K562 (cell line): ENCODE measurements at regions not wholly inside any gene's neighbourhood (a gene's known extent, or its start where the extent isn't known, plus 50 kb on each side); places are given as distances from the start of the nearest gene placed in this dataset.

ENCODE experiments used
- ATAC-seq: fragments of 200-7000 bp; cut with Tn5 transposase; 3 replicates; pipeline ENCODE4 v1.9.1; 2020; ENCODE audit warnings: moderate library complexity
- BruUV-seq: library from RNA; stranded (reverse); fragments of 400-500 nt; replicated peaks from 2 replicates; lab custom pipeline; 2021; lab: Mats Ljungman, UMichigan
- CTCF ChIA-PET: fragments of 300-600 bp; formaldehyde crosslinking; extraction: SDS; loops from one replicate; lab custom pipeline; 2021; ENCODE audit warnings: low intra/inter-chr PET ratio; lab: Yijun Ruan, JAX
- POLR2A ChIA-PET: fragments of 300-600, 350-650 bp; sonication (Branson Sonifier 250); formaldehyde crosslinking; extraction: SDS; loops from one replicate; lab custom pipeline; 2021; ENCODE audit warnings: antibody characterized with exemption, inconsistent platforms; lab: Yijun Ruan, JAX
- DNase-seq, 4 experiments: peaks; one replicate each; pipeline versions ENCODE4 v3.0.0 to v3.0.0-alpha.2; 2011 to 2018; ENCODE audit warnings: low spot score in 3 of 4, mixed read lengths in 3 of 4; ENCODE audit errors: extremely low read depth in 1 of 4
- FAIRE-seq: peaks from 2 replicates; lab custom pipeline; 2011; peaks lifted over from hg19 to GRCh38; lab: Jason Lieb, UNC
- H2AFZ ChIP-seq: 2 replicates; pipeline ENCODE4 v1.6.0; 2011; ENCODE audit warnings: low read depth, low read length, control low read depth, inconsistent platforms
- H3K27ac ChIP-seq: fragments of 200-600 bp; 3 replicates; pipeline ENCODE4 v1.8.0; 2011; ENCODE audit warnings: low read depth, mild to moderate bottlenecking, control low read depth, inconsistent platforms, low read length, moderate library complexity, mixed read lengths; ENCODE audit errors: extremely low read depth
- H3K27me3 ChIP-seq, 2 experiments: fragments of 300-600 bp in 1 of 2; 2 replicates in 1 of 2; 3 replicates in 1 of 2; pipeline versions ENCODE4 v1.6.0 to v1.8.0; 2011; ENCODE audit warnings: inconsistent platforms in 2 of 2, low read length in 2 of 2, mild to moderate bottlenecking in 1 of 2, mixed read lengths in 1 of 2, moderate library complexity in 1 of 2; ENCODE audit not compliant: control insufficient read depth in 2 of 2, insufficient read depth in 2 of 2
- H3K36me3 ChIP-seq: fragments of 300-600 bp; 3 replicates; pipeline ENCODE4 v1.8.0; 2011; ENCODE audit warnings: mild to moderate bottlenecking, low read length, inconsistent platforms; ENCODE audit not compliant: control insufficient read depth, insufficient read depth
- H3K4me1 ChIP-seq, 2 experiments: fragments of 200-600 bp in 1 of 2; replicated peaks in 1 of 2; 2 replicates in 1 of 2; 3 replicates in 1 of 2; pipeline versions ENCODE4 v1.5.1 to v1.8.0; 2011; ENCODE audit warnings: inconsistent platforms in 2 of 2, low read length in 2 of 2, mild to moderate bottlenecking in 1 of 2, mixed read lengths in 1 of 2, moderate library complexity in 1 of 2; ENCODE audit not compliant: control insufficient read depth in 2 of 2, insufficient read depth in 2 of 2
- H3K4me2 ChIP-seq: 2 replicates; pipeline ENCODE4 v1.6.1; 2011; ENCODE audit warnings: low read length, control low read depth, inconsistent platforms, mixed read lengths; ENCODE audit not compliant: insufficient read depth
- H3K4me3 ChIP-seq: fragments of 200-600 bp; sonication (generic), shearing (Covaris generic); 2 replicates; pipeline ENCODE4 v1.5.1; 2016; ENCODE audit warnings: control low read depth, inconsistent platforms
- H3K79me2 ChIP-seq: fragments of 200-600 bp; 3 replicates; pipeline ENCODE4 v1.8.0; 2011; ENCODE audit warnings: low read length, inconsistent platforms; ENCODE audit not compliant: control insufficient read depth, insufficient read depth
- H3K9ac ChIP-seq, 2 experiments: 2 replicates each; pipeline versions ENCODE4 v1.6.0 to v1.6.1; 2011; ENCODE audit warnings: low read depth in 2 of 2, low read length in 2 of 2, control low read depth in 1 of 2, inconsistent platforms in 1 of 2, mild to moderate bottlenecking in 1 of 2, mixed read lengths in 1 of 2; ENCODE audit not compliant: insufficient read depth in 1 of 2
- H3K9me1 ChIP-seq: one replicate; pipeline ENCODE4 v1.6.0; 2011; ENCODE audit warnings: inconsistent platforms, mild to moderate bottlenecking, low read length, moderate library complexity; ENCODE audit not compliant: control insufficient read depth, insufficient read depth
- H3K9me3 ChIP-seq: replicated peaks from 2 replicates; pipeline ENCODE4 v1.5.1; 2011; ENCODE audit warnings: low read depth, low read length, inconsistent platforms; ENCODE audit not compliant: control insufficient read depth, insufficient read depth
- H4K20me1 ChIP-seq: replicated peaks from 2 replicates; pipeline ENCODE4 v1.6.1; 2011; ENCODE audit warnings: low read length, inconsistent platforms, mixed read lengths; ENCODE audit not compliant: control insufficient read depth, insufficient read depth
- CTBP1 ChIP-seq: fragments of 450-650 bp; IDR thresholded peaks from 2 replicates; pipeline ENCODE4 v1.6.1; 2016; ENCODE audit warnings: borderline replicate concordance
- ELF4 ChIP-seq: fragments of 450-650 bp; formaldehyde crosslinking; IDR thresholded peaks from 2 replicates; pipeline ENCODE4 v1.4.0; 2022; ENCODE audit warnings: missing genetic modification characterization
- FOXK1 ChIP-seq: sonication (generic); formaldehyde crosslinking; IDR thresholded peaks from 2 replicates; pipeline ENCODE4 v1.8.0; 2022; ENCODE audit warnings: missing genetic modification reagents, mild to moderate bottlenecking, borderline replicate concordance
- LEF1 ChIP-seq: fragments of 450-650 bp; IDR thresholded peaks from 2 replicates; pipeline ENCODE4 v1.6.1; 2016; ENCODE audit warnings: mild to moderate bottlenecking
- MYC ChIP-seq, 2 experiments: fragments of 250-450 bp in 1 of 2; sonication (Bioruptor Pico) in 1 of 2; IDR thresholded peaks; 2 replicates each; pipeline versions ENCODE4 v1.5.1 to v1.6.1; 2012 to 2021; ENCODE audit warnings: low read depth in 2 of 2, borderline replicate concordance in 1 of 2, improper control_type of control experiment in 1 of 2, low read length in 1 of 2, mild to moderate bottlenecking in 1 of 2, moderate library complexity in 1 of 2
- RBFOX2 ChIP-seq: fragments of 200-400 bp; formaldehyde crosslinking; IDR thresholded peaks from 2 replicates; pipeline ENCODE4 v1.6.1; 2017; ENCODE audit warnings: low read depth, mild to moderate bottlenecking, low read length, moderate library complexity
- SNRNP70 ChIP-seq: fragments of 200-400 bp; formaldehyde crosslinking; optimal IDR thresholded peaks from 2 replicates; pipeline ENCODE3; 2017; ENCODE audit warnings: low read depth, low read length
- TEAD2 ChIP-seq: fragments of 450-650 bp; IDR thresholded peaks from 2 replicates; pipeline ENCODE4 v1.6.1; 2016; ENCODE audit warnings: missing genetic modification characterization, control low read depth, missing compliant biosample characterization
- XRCC4 ChIP-seq: IDR thresholded peaks from one replicate; pipeline ENCODE4 v1.6.1; 2011; ENCODE audit not compliant: insufficient read depth, insufficient read length; ENCODE audit errors: extremely low read depth
- ZBTB5 ChIP-seq: fragments of 450-650 bp; IDR thresholded peaks from 2 replicates; pipeline ENCODE4 v1.6.1; 2017; ENCODE audit warnings: antibody characterized with exemption
- ZNF217 ChIP-seq: sonication (generic); formaldehyde crosslinking; IDR thresholded peaks from 2 replicates; pipeline ENCODE4 v1.8.0; 2022; ENCODE audit warnings: mild to moderate bottlenecking, missing genetic modification reagents
- ZNF668 ChIP-seq: fragments of 250-450 bp; sonication (Bioruptor Pico); IDR thresholded peaks from 2 replicates; pipeline ENCODE4 v1.8.0; 2022; ENCODE audit warnings: mild to moderate bottlenecking, inconsistent platforms
- WGBS: fragments of 100-300 bp; shearing (Covaris generic); methylation state at CpG from one replicate; pipeline ENCODE4 v1.1.6; 2016; ENCODE audit warnings: low coverage, mixed read lengths; ENCODE audit not compliant: insufficient coverage; ENCODE audit errors: missing lambda C conversion rate; 5-methylcytosine and 5-hydroxymethylcytosine counted together
- in situ Hi-C: fragments of 300-500 bp; cut with MboI; formaldehyde crosslinking; loops from 4 replicates; pipeline ENCODE4 v1.15.0; 2018; ENCODE audit warnings: inconsistent platforms, mixed read lengths
- intact Hi-C: fragments of 100-400 bp; cut with micrococcal nuclease; formaldehyde crosslinking; loops from 2 replicates; pipeline ENCODE4 v1.14.2; 2022
- TF ChIP-seq, protein P1 (sequence below): fragments of 200-800 bp; sonication (Bioruptor generic); IDR thresholded peaks from 2 replicates; pipeline ENCODE4 v1.6.1; 2017; ENCODE audit warnings: missing genetic modification characterization, missing compliant biosample characterization
- TF ChIP-seq, protein P2 (sequence below), 3 experiments: fragments of 200-800 bp in 1 of 3; fragments of 250-450 bp in 1 of 3; fragments of 450-650 bp in 1 of 3; sonication (Bioruptor Pico) in 1 of 3; sonication (Bioruptor generic) in 1 of 3; formaldehyde crosslinking in 1 of 3; IDR thresholded peaks; 2 replicates each; pipeline versions ENCODE4 v1.6.1 to v1.8.0; 2016 to 2022; ENCODE audit warnings: mild to moderate bottlenecking in 2 of 3, missing genetic modification characterization in 2 of 3, missing compliant biosample characterization in 1 of 3, moderate library complexity in 1 of 3

DNA sequence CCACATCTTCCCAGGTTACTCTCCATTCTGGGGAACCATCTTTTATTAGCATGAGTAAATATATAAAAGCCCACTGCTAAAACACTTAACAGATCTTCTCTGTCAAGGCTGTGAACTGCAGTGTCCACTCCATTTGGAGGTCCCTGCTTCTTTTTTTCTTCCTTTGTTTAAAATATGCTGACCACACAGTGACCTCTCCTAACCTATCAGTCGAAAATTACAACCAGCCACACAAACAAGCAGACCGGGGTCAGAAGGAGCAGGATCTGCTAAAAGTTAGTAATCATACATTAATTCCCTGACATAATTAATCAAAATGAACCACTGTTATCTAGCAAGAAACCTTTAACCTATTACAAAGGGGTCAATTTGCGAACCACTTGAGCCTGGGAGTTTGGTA, 427.9 kb upstream of the NR2F2 start (continued):
- TF ChIP-seq SNRNP70 = no peak
- TF ChIP-seq ELF4 (CRISPR knock-in tag) = no peak

DNA sequence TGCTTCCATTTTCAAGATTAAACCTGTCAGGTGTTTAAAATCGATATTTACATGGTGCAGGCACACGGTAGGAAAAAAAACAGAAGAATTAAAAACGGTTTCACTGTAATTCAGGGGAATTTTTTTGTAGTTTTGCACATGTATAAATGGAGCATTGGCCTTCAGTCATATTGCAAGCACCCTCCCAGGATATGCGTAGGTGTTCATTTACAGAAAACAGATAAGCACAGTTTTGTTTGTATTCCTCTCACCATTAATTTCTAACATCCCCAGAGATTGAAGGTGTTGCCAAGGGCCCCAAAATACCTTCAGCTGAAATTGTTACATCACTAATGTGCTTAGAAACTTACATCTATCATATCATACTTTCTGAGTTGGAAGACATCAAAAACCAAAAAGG, 427.1 kb upstream of the NR2F2 start:
- Histone ChIP-seq H3K4me1 (no peaks in the 10 kb centered on the region), H3K27me3 (no peaks in the 10 kb centered on the region), H4K20me1 (no peaks in the 10 kb centered on the region), H3K9me1 (no peaks in the 10 kb centered on the region), H2AFZ (no peak overlapping the region), H3K27ac (no peak overlapping the region), H3K36me3 (no peaks in the 10 kb centered on the region), H3K4me3 (no peak overlapping the region), H3K9me3 (no peaks in the 10 kb centered on the region), H3K79me2 (no peaks in the 10 kb centered on the region), H3K4me2 (no peak overlapping the region), H3K9ac (no peak overlapping the region)
- DNase-seq (no peak), FAIRE-seq (no peak), ATAC-seq (no peak)
- ChIA-PET POLR2A (no interaction called here), CTCF (no interaction called here)
- intact Hi-C loops (no loop called here), in situ Hi-C loops (no loop called here)
- WGBS = 34% methylated on average over 4 of the region's 4 CpGs
- BruUV-seq = no TSS peak
- no peak for TF ChIP-seq ZNF668
- TF ChIP-seq LEF1 = no peak
- TF ChIP-seq, protein P1, sequence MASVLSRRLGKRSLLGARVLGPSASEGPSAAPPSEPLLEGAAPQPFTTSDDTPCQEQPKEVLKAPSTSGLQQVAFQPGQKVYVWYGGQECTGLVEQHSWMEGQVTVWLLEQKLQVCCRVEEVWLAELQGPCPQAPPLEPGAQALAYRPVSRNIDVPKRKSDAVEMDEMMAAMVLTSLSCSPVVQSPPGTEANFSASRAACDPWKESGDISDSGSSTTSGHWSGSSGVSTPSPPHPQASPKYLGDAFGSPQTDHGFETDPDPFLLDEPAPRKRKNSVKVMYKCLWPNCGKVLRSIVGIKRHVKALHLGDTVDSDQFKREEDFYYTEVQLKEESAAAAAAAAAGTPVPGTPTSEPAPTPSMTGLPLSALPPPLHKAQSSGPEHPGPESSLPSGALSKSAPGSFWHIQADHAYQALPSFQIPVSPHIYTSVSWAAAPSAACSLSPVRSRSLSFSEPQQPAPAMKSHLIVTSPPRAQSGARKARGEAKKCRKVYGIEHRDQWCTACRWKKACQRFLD (CRISPR knock-in tag) = no peak
- TF ChIP-seq XRCC4 = no peak
- TF ChIP-seq ZNF217 (CRISPR knock-in tag) = no peak
- TF ChIP-seq, protein P2, sequence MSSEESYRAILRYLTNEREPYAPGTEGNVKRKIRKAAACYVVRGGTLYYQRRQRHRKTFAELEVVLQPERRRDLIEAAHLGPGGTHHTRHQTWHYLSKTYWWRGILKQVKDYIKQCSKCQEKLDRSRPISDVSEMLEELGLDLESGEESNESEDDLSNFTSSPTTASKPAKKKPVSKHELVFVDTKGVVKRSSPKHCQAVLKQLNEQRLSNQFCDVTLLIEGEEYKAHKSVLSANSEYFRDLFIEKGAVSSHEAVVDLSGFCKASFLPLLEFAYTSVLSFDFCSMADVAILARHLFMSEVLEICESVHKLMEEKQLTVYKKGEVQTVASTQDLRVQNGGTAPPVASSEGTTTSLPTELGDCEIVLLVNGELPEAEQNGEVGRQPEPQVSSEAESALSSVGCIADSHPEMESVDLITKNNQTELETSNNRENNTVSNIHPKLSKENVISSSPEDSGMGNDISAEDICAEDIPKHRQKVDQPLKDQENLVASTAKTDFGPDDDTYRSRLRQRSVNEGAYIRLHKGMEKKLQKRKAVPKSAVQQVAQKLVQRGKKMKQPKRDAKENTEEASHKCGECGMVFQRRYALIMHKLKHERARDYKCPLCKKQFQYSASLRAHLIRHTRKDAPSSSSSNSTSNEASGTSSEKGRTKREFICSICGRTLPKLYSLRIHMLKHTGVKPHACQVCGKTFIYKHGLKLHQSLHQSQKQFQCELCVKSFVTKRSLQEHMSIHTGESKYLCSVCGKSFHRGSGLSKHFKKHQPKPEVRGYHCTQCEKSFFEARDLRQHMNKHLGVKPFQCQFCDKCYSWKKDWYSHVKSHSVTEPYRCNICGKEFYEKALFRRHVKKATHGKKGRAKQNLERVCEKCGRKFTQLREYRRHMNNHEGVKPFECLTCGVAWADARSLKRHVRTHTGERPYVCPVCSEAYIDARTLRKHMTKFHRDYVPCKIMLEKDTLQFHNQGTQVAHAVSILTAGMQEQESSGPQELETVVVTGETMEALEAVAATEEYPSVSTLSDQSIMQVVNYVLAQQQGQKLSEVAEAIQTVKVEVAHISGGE (CRISPR knock-in tag; IDR thresholded peaks at IDR 0.05) = no peak
- TF ChIP-seq ZBTB5 = no peak
- TF ChIP-seq FOXK1 (CRISPR knock-in tag) = no peak
- TF ChIP-seq TEAD2 = no peak
- TF ChIP-seq MYC (IDR thresholded peaks at IDR 0.05; ENCODE audit: low read depth, low read length) = no peak
- TF ChIP-seq MYC (CRISPR knock-in tag; IDR thresholded peaks at IDR 0.05; ENCODE audit: borderline replicate concordance, low read depth) = no peak
- no peak for TF ChIP-seq CTBP1
- no peak for TF ChIP-seq RBFOX2
